H1 (cell line): ENCODE measurements at regions not wholly inside any gene's neighbourhood (a gene's known extent, or its start where the extent isn't known, plus 50 kb on each side); places are given as distances from the start of the nearest gene placed in this dataset.

Experiments used
- ATF2 ChIP-seq: IDR thresholded peaks from 2 replicates; pipeline ENCODE4 v1.6.1; 2012; ENCODE audit warnings: low read length, inconsistent platforms
- CBX8 ChIP-seq: fragments of 300-800, 300-1000 bp; sonication (generic); IDR thresholded peaks from 2 replicates; pipeline ENCODE4 v1.7.1; 2016; ENCODE audit warnings: low read depth, low read length, borderline replicate concordance
- CEBPB ChIP-seq: IDR thresholded peaks from 2 replicates; pipeline ENCODE4 v1.6.1; 2012; ENCODE audit warnings: low read depth, low read length
- CREB1 ChIP-seq: IDR thresholded peaks from 2 replicates; pipeline ENCODE4 v1.6.1; 2012; ENCODE audit warnings: inconsistent platforms
- CTCF ChIP-seq, 3 experiments: IDR thresholded peaks; 1 replicate in 2 of 3; 2 replicates in 1 of 3; pipeline versions ENCODE4 v1.5.1 to v1.6.1; 2011; ENCODE audit warnings: low read length in 3 of 3, mild to moderate bottlenecking in 3 of 3, inconsistent platforms in 2 of 3, low read depth in 1 of 3, moderate library complexity in 1 of 3; ENCODE audit not compliant: insufficient read depth in 1 of 3; ENCODE audit errors: control extremely low read depth in 1 of 3
- EP300 ChIP-seq, 2 experiments: IDR thresholded peaks; 1 replicate in 1 of 2; 2 replicates in 1 of 2; pipeline ENCODE4 v1.6.1; 2011 to 2012; ENCODE audit warnings: low read depth in 2 of 2, low read length in 2 of 2, mild to moderate bottlenecking in 2 of 2, borderline replicate concordance in 1 of 2, inconsistent platforms in 1 of 2, moderate library complexity in 1 of 2
- EZH2 ChIP-seq: fragments of 200-600 bp; sonication (generic); IDR thresholded peaks from 2 replicates; pipeline ENCODE4 v1.7.1; 2012; ENCODE audit warnings: low read depth, mild to moderate bottlenecking, moderate library complexity, low read length, inconsistent platforms; ENCODE audit not compliant: severe bottlenecking
- FOSL1 ChIP-seq: IDR thresholded peaks from 2 replicates; pipeline ENCODE4 v1.6.1; 2011; ENCODE audit warnings: mild to moderate bottlenecking, low read depth, low read length, moderate library complexity; ENCODE audit not compliant: insufficient read depth
- GTF2F1 ChIP-seq: IDR thresholded peaks from 2 replicates; pipeline ENCODE4 v1.6.1; 2012; ENCODE audit warnings: low read depth, low read length, improper control_type of control experiment, borderline replicate concordance
- POLR2A ChIP-seq, 2 experiments: IDR thresholded peaks; 1 replicate in 1 of 2; 2 replicates in 1 of 2; pipeline ENCODE4 v1.6.1; 2011; ENCODE audit warnings: low read depth in 2 of 2, low read length in 2 of 2, mild to moderate bottlenecking in 2 of 2; ENCODE audit errors: control extremely low read depth in 1 of 2
- POLR2AphosphoS5 ChIP-seq: IDR thresholded peaks from 2 replicates; pipeline ENCODE4 v1.6.1; 2011; ENCODE audit warnings: low read depth, low read length
- TCF12 ChIP-seq: IDR thresholded peaks from 2 replicates; pipeline ENCODE4 v1.6.1; 2011; ENCODE audit warnings: low read depth, mild to moderate bottlenecking, low read length
- USF2 ChIP-seq: IDR thresholded peaks from 2 replicates; pipeline ENCODE4 v1.6.1; 2011; ENCODE audit warnings: low read length, improper control_type of control experiment

GRCh38 chr4:36485885-36486284 is 204.5 kb downstream of the DTHD1 start:
- TF ChIP-seq USF2 (no peak), CTCF (IDR thresholded peaks at IDR 0.05; ENCODE audit: control extremely low read depth in 1 of 3, insufficient read depth in 1 of 3, low read depth in 1 of 3, low read length in 3 of 3) (no peak), CEBPB (no peak), TCF12 (no peak), GTF2F1 (no peak), EP300 (IDR thresholded peaks at IDR 0.05; ENCODE audit: borderline replicate concordance in 1 of 2, low read depth in 2 of 2, low read length in 2 of 2) (no peak), CBX8 (no peak), POLR2A (IDR thresholded peaks at IDR 0.05; ENCODE audit: control extremely low read depth in 1 of 2, low read depth in 2 of 2, low read length in 2 of 2) (no peak), CREB1 (no peak), EZH2 (no peak), POLR2AphosphoS5 (no peak), FOSL1 (no peak), ATF2 (no peak)
